ENCODE measurements at regions not wholly inside any gene's neighbourhood (a gene's known extent, or its start where the extent isn't known, plus 50 kb on each side); places are given as distances from the start of the nearest gene placed in this dataset.

DNA sequence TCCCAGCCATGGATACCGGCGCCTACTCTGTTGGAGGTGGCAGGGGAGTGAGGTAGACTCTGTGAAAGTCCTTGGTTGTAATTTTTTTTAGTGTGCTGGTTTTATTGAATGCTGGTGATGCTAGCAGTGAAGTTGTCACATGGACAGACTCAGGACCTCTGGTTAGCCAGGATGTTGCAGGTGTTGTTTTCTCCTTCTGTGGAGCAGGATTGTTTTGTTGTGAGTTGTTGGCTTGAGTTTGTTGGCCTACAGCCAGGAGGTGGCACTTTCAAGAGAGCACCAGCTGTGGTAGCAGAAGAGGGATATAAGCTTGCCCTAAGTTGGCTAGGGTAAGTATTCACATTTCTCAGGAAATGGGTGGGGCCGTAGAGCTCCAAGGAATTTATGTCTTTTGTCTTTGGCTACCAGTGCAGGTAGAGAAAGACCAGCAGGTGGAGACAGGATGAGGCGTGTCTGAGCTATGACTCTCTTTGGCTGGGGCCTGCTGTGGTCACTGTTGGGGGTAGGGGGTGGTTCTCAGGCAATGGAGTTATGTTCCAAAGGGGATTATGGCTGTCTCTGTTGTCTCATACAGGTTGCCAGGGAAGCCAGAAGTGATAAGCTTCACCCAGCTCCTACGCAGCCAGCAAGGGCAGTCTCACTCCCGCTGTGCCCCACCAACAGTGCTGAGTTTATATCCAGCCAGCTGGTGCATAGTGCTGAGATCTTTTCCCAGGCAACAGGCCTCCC, 248.7 kb downstream of the TAF11L14 start:
- no peaks in the 10 kb centered on the region for H3F3A ChIP-seq (ENCODE audit: control insufficient read depth, insufficient read depth)
- no peak overlapping the region for H3K4me3 ChIP-seq (ENCODE audit: low read length)
- no peaks in the 10 kb centered on the region for H3K9me2 ChIP-seq (replicated peaks; ENCODE audit: control insufficient read depth, low read length)
- H3K27ac ChIP-seq (ENCODE audit: low read depth, low read length) = no peak overlapping the region
- no peaks in the 10 kb centered on the region for H3K36me3 ChIP-seq (ENCODE audit: control insufficient read depth, low read length)
- no peaks in the 10 kb centered on the region for H3K79me2 ChIP-seq (ENCODE audit: control insufficient read depth, low read length)
- no peaks in the 10 kb centered on the region for H4K20me1 ChIP-seq (ENCODE audit: control insufficient read depth, insufficient read depth, low read depth, low read length)
- TF ChIP-seq, protein P1, sequence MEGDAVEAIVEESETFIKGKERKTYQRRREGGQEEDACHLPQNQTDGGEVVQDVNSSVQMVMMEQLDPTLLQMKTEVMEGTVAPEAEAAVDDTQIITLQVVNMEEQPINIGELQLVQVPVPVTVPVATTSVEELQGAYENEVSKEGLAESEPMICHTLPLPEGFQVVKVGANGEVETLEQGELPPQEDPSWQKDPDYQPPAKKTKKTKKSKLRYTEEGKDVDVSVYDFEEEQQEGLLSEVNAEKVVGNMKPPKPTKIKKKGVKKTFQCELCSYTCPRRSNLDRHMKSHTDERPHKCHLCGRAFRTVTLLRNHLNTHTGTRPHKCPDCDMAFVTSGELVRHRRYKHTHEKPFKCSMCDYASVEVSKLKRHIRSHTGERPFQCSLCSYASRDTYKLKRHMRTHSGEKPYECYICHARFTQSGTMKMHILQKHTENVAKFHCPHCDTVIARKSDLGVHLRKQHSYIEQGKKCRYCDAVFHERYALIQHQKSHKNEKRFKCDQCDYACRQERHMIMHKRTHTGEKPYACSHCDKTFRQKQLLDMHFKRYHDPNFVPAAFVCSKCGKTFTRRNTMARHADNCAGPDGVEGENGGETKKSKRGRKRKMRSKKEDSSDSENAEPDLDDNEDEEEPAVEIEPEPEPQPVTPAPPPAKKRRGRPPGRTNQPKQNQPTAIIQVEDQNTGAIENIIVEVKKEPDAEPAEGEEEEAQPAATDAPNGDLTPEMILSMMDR (IDR thresholded peaks at IDR 0.05; ENCODE audit: low read depth, low read length, poor library complexity, severe bottlenecking) = no peak
- no peak for TF ChIP-seq EZH2phosphoT487 (IDR thresholded peaks at IDR 0.05; ENCODE audit: borderline replicate concordance, low read length)
- no peaks in the 10 kb centered on the region for H3K4me1 ChIP-seq (ENCODE audit: control insufficient read depth, low read length)
- H3K9me3 ChIP-seq (ENCODE audit: control insufficient read depth, insufficient read depth, low read length) = no peaks in the 10 kb centered on the region
- no peak overlapping the region for H3K4me2 ChIP-seq (ENCODE audit: low read length)
- no peaks in the 10 kb centered on the region for H3K27me3 ChIP-seq (ENCODE audit: control insufficient read depth, low read length)

GRCh38 chr5:17888155-17888554, 253.9 kb downstream of the TAF11L14 start:
- Histone ChIP-seq H3K27ac (ENCODE audit: low read depth, low read length) (no peak overlapping the region), H3K4me1 (ENCODE audit: control insufficient read depth, low read length) (no peaks in the 10 kb centered on the region), H3K79me2 (ENCODE audit: control insufficient read depth, low read length) (no peaks in the 10 kb centered on the region), H3F3A (ENCODE audit: control insufficient read depth, insufficient read depth) (no peaks in the 10 kb centered on the region), H3K9me2 (replicated peaks; ENCODE audit: control insufficient read depth, low read length) (no peaks in the 10 kb centered on the region), H3K36me3 (ENCODE audit: control insufficient read depth, low read length) (no peaks in the 10 kb centered on the region), H3K9me3 (ENCODE audit: control insufficient read depth, insufficient read depth, low read length) (no peaks in the 10 kb centered on the region), H3K4me3 (ENCODE audit: low read length) (no peak overlapping the region), H3K27me3 (ENCODE audit: control insufficient read depth, low read length) (no peaks in the 10 kb centered on the region), H3K4me2 (ENCODE audit: low read length) (no peak overlapping the region), H4K20me1 (ENCODE audit: control insufficient read depth, insufficient read depth, low read depth, low read length) (no peaks in the 10 kb centered on the region)
- TF ChIP-seq EZH2phosphoT487 (IDR thresholded peaks at IDR 0.05; ENCODE audit: borderline replicate concordance, low read length) = no peak
- TF ChIP-seq, protein P1 (IDR thresholded peaks at IDR 0.05; ENCODE audit: low read depth, low read length, poor library complexity, severe bottlenecking) = no peak

DNA sequence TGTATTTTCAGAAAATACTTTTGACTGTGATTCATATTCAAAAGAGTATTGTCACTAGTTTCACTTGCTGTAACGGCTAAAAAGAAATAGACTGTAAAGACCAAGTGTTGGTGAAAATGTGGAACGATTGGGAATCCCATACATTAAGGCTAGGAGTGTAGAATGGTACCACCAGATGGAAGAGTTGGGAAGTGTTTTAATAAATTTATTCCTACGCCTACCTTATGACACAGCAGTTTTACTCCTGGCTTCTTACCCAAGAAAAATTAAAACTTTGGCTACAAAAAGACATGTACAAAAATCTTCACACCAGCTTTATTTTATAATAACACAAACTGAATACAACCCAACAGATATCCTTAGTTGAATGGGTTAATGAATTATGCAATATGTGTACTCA, 256.2 kb downstream of the TAF11L14 start:
- H3K27me3 ChIP-seq (ENCODE audit: control insufficient read depth, low read length) = no peaks in the 10 kb centered on the region
- H3K4me1 ChIP-seq (ENCODE audit: control insufficient read depth, low read length) = no peaks in the 10 kb centered on the region
- no peak overlapping the region for H3K4me2 ChIP-seq (ENCODE audit: low read length)
- H3K9me2 ChIP-seq (replicated peaks; ENCODE audit: control insufficient read depth, low read length) = no peaks in the 10 kb centered on the region
- no peaks in the 10 kb centered on the region for H3F3A ChIP-seq (ENCODE audit: control insufficient read depth, insufficient read depth)
- H3K36me3 ChIP-seq (ENCODE audit: control insufficient read depth, low read length) = no peaks in the 10 kb centered on the region
- H3K4me3 ChIP-seq (ENCODE audit: low read length) = no peak overlapping the region
- H3K79me2 ChIP-seq (ENCODE audit: control insufficient read depth, low read length) = no peaks in the 10 kb centered on the region
- TF ChIP-seq, protein P1 (IDR thresholded peaks at IDR 0.05; ENCODE audit: low read depth, low read length, poor library complexity, severe bottlenecking) = no peak
- TF ChIP-seq EZH2phosphoT487 (IDR thresholded peaks at IDR 0.05; ENCODE audit: borderline replicate concordance, low read length) = no peak
- H4K20me1 ChIP-seq (ENCODE audit: control insufficient read depth, insufficient read depth, low read depth, low read length) = no peaks in the 10 kb centered on the region
- H3K9me3 ChIP-seq (ENCODE audit: control insufficient read depth, insufficient read depth, low read length) = no peaks in the 10 kb centered on the region
- H3K27ac ChIP-seq (ENCODE audit: low read depth, low read length) = no peak overlapping the region
